Activated CD4-positive, alpha-beta memory T cell treated with anti-CD3 and anti-CD28 coated beads, Interleukin-2, amount 10 ng/mL, durations not matched to agents 7 days and 5 days (primary cell): ENCODE measurements at regions not wholly inside any gene's neighbourhood (a gene's known extent, or its start where the extent isn't known, plus 50 kb on each side); places are given as distances from the start of the nearest gene placed in this dataset.
"Not testable (repeated sequence)": the region's sequence is repeated elsewhere in the genome, so short reads cannot be mapped to it uniquely, and the experiment has no call there.

ENCODE experiments used
- CTCF ChIA-PET: fragments of 350-600 bp; sonication (Branson Sonifier 250); formaldehyde crosslinking; loops from one replicate; lab custom pipeline; 2021; ENCODE audit warnings: antibody characterized with exemption, inconsistent platforms; lab: Charles Lee
- POLR2A ChIA-PET: fragments of 350-600 bp; sonication (Branson Sonifier 250); formaldehyde crosslinking; loops from one replicate; lab custom pipeline; 2021; ENCODE audit warnings: antibody characterized with exemption; lab: Charles Lee
- DNase-seq: peaks from one replicate; pipeline ENCODE4 v3.0.0-alpha.2; 2020
- H3K27ac Mint-ChIP-seq: one replicate; pipeline ENCODE4 v1.8.0; 2021; ENCODE audit warnings: mild to moderate bottlenecking, mixed read lengths
- H3K27me3 Mint-ChIP-seq: one replicate; pipeline ENCODE4 v1.8.0; 2021; ENCODE audit warnings: mixed read lengths
- H3K36me3 Mint-ChIP-seq: one replicate; pipeline ENCODE4 v1.8.0; 2021; ENCODE audit warnings: low read depth, mixed read lengths
- H3K4me1 Mint-ChIP-seq: one replicate; pipeline ENCODE4 v1.8.0; 2021; ENCODE audit warnings: mixed read lengths
- H3K4me3 Mint-ChIP-seq: one replicate; pipeline ENCODE4 v1.8.0; 2021; ENCODE audit warnings: mild to moderate bottlenecking, mixed read lengths
- H3K9me3 Mint-ChIP-seq: one replicate; pipeline ENCODE4 v1.8.0; 2021; ENCODE audit warnings: mixed read lengths

DNA sequence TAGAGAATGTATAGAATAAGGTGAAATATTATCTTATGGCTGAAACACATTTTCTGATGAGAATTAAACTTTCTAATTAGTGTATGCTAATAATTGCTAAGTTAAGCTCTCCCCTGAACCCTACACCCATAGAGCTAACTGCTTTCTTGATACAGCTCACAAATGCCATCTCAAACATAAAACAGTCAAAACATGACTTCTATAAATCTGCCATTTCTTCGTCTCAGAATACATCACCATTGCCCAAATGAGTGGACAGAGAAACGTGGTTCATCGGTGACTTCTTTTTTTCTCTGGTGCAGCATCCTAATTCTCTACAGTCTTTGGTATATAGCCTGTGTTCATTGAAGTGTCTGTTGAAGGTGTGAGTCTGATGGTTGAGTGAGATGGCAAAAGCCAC is 554.6 kb downstream of the NLGN4X start:
- no peak overlapping the region for H3K27ac Mint-ChIP-seq
- ChIA-PET POLR2A (no interaction called here), CTCF (no interaction called here)
- no peak for DNase-seq
- H3K9me3 Mint-ChIP-seq, result no peaks in the 10 kb centered on the region
- no peaks in the 10 kb centered on the region for H3K4me1 Mint-ChIP-seq
- no peaks in the 10 kb centered on the region for H3K27me3 Mint-ChIP-seq
- no peak overlapping the region for H3K4me3 Mint-ChIP-seq
- no peaks in the 10 kb centered on the region for H3K36me3 Mint-ChIP-seq

DNA sequence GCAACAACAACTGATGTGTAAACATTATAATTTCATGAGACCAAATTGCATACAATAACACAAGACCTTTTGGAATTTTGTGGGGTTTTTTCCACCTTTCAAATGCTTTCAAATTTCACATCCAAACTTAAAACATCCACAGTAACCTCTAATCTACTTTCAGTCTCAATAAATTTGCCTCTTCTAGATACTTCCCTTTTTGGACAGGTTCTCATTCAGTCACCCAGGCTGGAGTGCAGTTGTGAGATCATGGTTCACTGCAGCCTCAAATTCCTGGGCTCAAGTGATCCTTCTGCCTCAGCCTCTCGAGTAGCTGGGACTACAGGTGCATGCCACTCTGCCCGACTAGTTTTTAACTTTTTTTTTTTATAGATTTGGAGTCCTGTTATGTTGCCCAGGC is 556.6 kb downstream of the NLGN4X start:
- no peaks in the 10 kb centered on the region for H3K27me3 Mint-ChIP-seq
- no peaks in the 10 kb centered on the region for H3K4me1 Mint-ChIP-seq
- H3K4me3 Mint-ChIP-seq, result no peak overlapping the region
- H3K9me3 Mint-ChIP-seq, result no peaks in the 10 kb centered on the region
- no peak overlapping the region for H3K27ac Mint-ChIP-seq
- DNase-seq, result no peak
- ChIA-PET CTCF (no interaction called here), POLR2A (no interaction called here)
- no peaks in the 10 kb centered on the region for H3K36me3 Mint-ChIP-seq

DNA sequence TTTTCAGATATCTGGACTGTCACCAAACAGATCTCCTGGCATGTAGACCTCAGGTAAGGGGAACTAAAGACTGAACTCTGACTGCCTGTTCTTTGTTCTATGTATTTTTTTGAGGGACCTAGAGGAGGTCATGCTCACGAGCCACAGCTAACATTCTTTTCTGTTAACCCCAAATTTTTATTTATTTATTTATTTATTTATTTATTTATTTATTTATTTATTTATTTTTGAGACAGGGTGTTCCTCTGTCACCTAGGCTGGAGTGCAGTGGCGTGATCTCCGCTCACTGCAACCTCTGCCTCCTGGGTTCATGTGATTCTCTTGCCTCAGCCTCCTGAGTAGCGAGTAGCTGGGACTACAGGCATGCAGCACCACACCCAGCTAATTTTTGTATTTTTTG is 562.0 kb downstream of the NLGN4X start:
- H3K4me3 Mint-ChIP-seq, POLR2A ChIA-PET, H3K27me3 Mint-ChIP-seq, CTCF ChIA-PET, H3K4me1 Mint-ChIP-seq, DNase-seq, H3K36me3 Mint-ChIP-seq, H3K9me3 Mint-ChIP-seq, H3K27ac Mint-ChIP-seq: not testable (repeated sequence)

DNA sequence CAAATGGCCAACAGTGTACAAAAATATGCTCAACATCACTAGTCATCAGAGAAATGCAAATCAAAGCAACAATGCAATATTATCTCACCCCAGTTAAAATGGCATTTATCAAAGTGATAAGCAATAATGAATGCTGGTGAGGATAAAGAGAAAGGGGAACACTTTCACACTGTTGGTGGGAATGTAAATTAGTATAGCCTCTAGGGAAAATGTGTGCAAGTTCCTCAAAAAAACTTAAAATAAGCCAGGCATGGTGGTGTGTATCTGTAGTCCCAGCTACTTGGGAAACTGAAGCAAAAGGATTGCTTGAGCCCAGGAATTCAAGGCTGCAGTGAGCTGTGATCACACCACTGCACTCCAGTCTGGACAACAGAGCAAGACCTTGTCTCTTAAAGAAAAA is 572.1 kb downstream of the NLGN4X start:
- Mint-ChIP-seq H3K4me3 (no peak overlapping the region), H3K9me3 (peaks cover 3% of the 10 kb centered on the region), H3K4me1 (no peaks in the 10 kb centered on the region), H3K36me3 (no peaks in the 10 kb centered on the region), H3K27me3 (no peaks in the 10 kb centered on the region), H3K27ac (no peak overlapping the region)
- POLR2A ChIA-PET, result no interaction called here
- DNase-seq, result no peak
- CTCF ChIA-PET, result no interaction called here

DNA sequence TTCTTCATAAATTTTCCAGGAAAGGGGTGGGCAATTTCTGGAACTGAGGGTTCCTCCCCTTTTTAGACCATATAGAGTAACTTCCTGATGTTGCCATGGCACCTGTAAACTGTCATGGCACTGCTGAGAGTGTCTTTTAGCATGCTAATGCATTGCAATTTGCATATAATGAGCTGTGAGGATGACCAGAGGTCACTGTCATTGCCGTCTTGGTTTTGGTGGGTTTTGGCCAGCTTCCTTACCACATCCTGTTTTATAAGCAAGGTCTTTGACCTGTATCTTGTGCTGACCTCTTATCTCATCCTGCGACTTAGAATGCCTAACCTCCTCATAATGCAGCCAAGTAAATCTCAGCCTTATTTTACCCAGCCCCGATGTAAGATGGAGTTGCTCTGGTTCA is 577.8 kb downstream of the NLGN4X start:
- no peak overlapping the region for H3K27ac Mint-ChIP-seq
- H3K9me3 Mint-ChIP-seq, result peaks cover 5% of the 10 kb centered on the region
- no peaks in the 10 kb centered on the region for H3K36me3 Mint-ChIP-seq
- POLR2A ChIA-PET, result no interaction called here
- CTCF ChIA-PET, result no interaction called here
- no peaks in the 10 kb centered on the region for H3K4me1 Mint-ChIP-seq
- no peaks in the 10 kb centered on the region for H3K27me3 Mint-ChIP-seq
- DNase-seq, result no peak
- H3K4me3 Mint-ChIP-seq, result no peak overlapping the region

DNA sequence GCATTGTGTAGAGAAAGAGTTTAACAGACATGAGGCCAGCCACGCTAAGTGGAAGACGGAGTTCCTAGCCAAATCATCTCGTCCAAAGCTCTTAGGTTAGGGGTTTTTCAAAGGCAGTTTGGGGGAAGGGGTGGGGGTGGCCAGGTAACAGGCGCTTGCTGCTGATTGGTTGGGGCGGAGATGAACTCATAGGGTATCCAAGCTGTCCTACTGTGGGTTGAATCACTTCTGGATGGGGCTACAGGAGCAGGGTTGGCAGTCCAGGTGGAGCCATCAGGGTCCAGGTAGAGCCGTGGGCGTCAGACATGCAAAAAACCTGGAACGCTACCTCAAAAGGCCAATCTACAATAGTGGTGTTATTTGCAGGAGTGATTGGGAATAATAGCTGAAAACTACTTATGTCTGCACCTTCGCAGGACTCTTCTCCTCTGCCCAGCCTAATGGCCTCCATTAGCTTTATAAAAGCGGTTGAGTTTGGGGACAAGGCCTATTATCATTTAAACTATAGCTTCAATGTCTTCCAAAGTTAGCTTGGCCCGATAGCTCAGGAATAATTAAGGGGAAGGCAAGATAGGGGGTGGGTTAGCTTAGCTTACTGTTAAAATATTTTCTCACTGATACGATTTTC is 579.6 kb downstream of the NLGN4X start:
- no peaks in the 10 kb centered on the region for H3K36me3 Mint-ChIP-seq
- no peak overlapping the region for H3K4me3 Mint-ChIP-seq
- H3K9me3 Mint-ChIP-seq, result peaks cover 7% of the 10 kb centered on the region
- no peaks in the 10 kb centered on the region for H3K4me1 Mint-ChIP-seq
- POLR2A ChIA-PET, result no interaction called here
- no peak for DNase-seq
- H3K27me3 Mint-ChIP-seq, result no peaks in the 10 kb centered on the region
- no peak overlapping the region for H3K27ac Mint-ChIP-seq
- CTCF ChIA-PET, result no interaction called here

DNA sequence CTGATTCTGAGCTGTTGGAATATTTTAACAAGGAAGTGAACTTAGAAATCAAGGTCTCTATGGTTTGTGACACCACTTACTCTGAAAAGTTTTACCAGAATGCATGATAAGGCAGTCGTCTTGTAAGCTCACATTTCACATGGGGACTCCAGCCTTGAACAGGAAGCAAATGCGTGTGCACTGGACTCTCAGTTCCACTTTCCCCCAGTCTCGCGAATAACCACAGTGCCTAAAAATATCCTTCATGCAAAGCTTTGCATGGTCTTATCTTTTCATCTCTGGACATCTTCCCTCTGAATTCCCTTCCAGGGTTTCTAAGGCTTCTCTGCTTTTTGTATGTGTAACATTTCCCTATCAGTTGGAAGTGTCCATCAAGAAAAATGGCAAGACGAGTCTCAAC is 581.8 kb downstream of the NLGN4X start:
- POLR2A ChIA-PET, result no interaction called here
- H3K36me3 Mint-ChIP-seq, result no peaks in the 10 kb centered on the region

DNA sequence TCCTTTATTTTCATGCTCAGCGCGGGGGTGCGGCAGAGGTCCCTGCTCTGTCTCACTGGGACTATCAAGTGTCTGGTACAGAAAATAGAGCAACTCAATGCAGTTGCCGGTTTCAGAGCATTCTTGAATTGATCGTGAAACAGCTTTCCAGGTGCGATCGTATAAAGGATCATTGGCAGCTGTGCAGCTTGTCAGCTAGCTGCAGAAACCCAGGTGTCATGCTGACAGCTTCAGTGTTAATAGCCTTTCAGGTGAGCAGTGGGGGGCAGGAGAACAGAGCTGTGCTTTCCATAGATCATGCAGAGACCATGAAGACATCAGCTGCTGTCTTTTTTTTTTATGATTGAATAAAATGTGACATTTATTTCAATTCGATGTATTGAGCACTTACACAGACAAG is 583.9 kb downstream of the NLGN4X start:
- CTCF ChIA-PET, result no interaction called here
- Mint-ChIP-seq H3K4me1 (no peaks in the 10 kb centered on the region), H3K27ac (no peak overlapping the region)

More for the DNA sequence above, 581.8 kb downstream of the NLGN4X start:
- no peaks in the 10 kb centered on the region for H3K27me3 Mint-ChIP-seq
- peaks cover 4% of the 10 kb centered on the region for H3K9me3 Mint-ChIP-seq
- H3K4me1 Mint-ChIP-seq, result no peaks in the 10 kb centered on the region
- no peak overlapping the region for H3K27ac Mint-ChIP-seq
- H3K4me3 Mint-ChIP-seq, result no peak overlapping the region
- CTCF ChIA-PET, result no interaction called here
- DNase-seq, result no peak

DNA sequence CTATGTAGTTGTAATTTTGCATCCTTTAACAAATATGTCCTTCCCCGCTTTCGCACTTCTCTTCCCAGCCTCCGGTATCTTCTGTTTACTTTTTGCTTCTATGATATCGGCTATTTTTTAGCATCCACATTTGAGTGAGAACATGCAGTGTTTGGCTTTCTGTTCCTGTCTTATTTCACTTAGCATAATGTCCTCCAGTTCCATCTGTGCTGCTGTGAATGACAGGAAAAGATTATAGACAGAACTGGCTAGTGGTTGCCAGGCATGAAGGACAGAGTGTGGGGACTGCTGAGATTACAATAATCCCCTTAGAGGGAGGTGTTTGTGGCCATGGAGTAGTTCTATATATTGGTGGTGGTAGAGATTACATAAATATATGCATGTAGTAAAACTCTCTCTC is 588.6 kb downstream of the NLGN4X start:
- ChIA-PET CTCF (no interaction called here), POLR2A (no interaction called here)
- Mint-ChIP-seq H3K4me3 (no peak overlapping the region), H3K27me3 (no peaks in the 10 kb centered on the region), H3K4me1 (no peaks in the 10 kb centered on the region), H3K36me3 (no peaks in the 10 kb centered on the region), H3K27ac (no peak overlapping the region), H3K9me3 (no peaks in the 10 kb centered on the region)
- DNase-seq, result no peak

More for the DNA sequence above, 583.9 kb downstream of the NLGN4X start:
- POLR2A ChIA-PET, result no interaction called here
- H3K36me3 Mint-ChIP-seq, result no peaks in the 10 kb centered on the region
- no peaks in the 10 kb centered on the region for H3K27me3 Mint-ChIP-seq
- no peak overlapping the region for H3K4me3 Mint-ChIP-seq
- no peak for DNase-seq
- H3K9me3 Mint-ChIP-seq, result peaks cover 4% of the 10 kb centered on the region

DNA sequence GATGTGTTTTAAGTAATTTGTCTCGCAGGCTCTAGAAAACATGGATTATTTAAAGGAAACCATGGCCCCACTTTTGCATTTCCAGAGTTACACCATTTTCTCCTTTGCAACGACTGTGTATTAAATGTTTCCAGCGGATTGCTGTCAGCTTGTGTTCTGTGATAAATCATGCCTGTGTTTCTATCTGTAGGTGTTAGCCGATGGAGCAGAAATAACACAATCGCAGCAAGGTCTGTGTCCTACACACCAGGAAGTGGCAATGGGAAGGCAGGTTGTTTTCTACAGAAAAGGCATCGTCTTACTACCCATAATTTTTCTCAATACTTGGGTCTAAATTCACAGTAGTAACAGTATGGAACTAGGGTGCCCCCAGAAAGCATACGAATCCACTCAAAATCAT is 590.1 kb downstream of the NLGN4X start:
- Mint-ChIP-seq H3K36me3 (no peaks in the 10 kb centered on the region), H3K4me3 (no peak overlapping the region), H3K27ac (no peak overlapping the region), H3K4me1 (no peaks in the 10 kb centered on the region), H3K9me3 (no peaks in the 10 kb centered on the region), H3K27me3 (no peaks in the 10 kb centered on the region)
- POLR2A ChIA-PET, result no interaction called here
- no peak for DNase-seq
- CTCF ChIA-PET, result no interaction called here

DNA sequence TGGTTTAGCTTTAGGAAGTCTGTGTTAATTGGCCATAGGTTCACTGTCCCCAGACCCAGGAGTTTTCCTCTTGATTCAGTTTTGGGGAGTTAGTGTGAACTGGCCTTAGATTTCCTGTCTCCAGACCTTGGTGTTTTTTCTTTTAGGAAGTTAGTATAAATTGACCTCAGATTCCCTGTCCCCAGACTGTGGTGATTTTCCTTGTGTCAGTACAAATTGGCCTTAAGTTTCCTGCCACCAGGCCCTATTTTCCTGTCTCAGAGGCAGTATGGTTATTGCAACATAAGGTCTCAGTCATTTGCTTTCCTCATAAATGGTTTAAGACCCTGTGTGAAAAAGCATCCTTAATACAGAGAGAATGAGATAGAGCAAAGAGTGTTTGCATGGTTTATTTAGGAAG is 595.8 kb downstream of the NLGN4X start:
- Mint-ChIP-seq H3K27me3 (no peaks in the 10 kb centered on the region), H3K27ac (no peak overlapping the region), H3K9me3 (no peaks in the 10 kb centered on the region), H3K4me3 (no peak overlapping the region), H3K36me3 (no peaks in the 10 kb centered on the region), H3K4me1 (no peaks in the 10 kb centered on the region)
- POLR2A ChIA-PET, result no interaction called here
- no peak for DNase-seq
- CTCF ChIA-PET, result no interaction called here

DNA sequence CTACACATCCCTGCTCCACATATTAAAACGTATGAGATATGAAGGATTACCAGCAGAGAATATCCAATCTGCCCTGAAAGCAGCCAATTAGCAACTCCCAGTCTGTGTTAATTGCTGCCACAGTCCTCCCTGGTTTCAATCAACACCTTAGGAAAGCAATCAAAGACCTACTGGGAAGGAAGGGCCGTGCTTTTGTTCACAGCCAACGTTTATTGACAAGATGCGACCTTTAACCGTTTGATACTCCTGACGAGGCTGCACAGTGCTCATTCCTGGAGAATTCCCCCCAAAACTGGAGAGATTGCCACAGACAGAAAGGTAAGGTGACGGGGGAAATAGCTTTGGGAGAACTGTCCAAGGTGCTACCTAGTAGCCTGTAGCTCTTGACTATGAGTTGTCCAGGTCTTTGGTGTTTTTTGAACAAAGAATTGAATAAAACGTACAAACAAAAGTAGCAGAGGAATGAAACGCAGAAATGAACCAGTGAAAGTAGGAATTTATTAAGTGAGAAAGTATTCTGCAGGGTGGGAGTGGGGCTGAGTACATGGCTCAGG is 596.5 kb downstream of the NLGN4X start:
- Mint-ChIP-seq H3K36me3 (no peaks in the 10 kb centered on the region), H3K4me1 (no peaks in the 10 kb centered on the region), H3K27me3 (no peaks in the 10 kb centered on the region), H3K9me3 (no peaks in the 10 kb centered on the region), H3K27ac (no peak overlapping the region), H3K4me3 (no peak overlapping the region)
- POLR2A ChIA-PET, result no interaction called here
- no peak for DNase-seq
- CTCF ChIA-PET, result no interaction called here

DNA sequence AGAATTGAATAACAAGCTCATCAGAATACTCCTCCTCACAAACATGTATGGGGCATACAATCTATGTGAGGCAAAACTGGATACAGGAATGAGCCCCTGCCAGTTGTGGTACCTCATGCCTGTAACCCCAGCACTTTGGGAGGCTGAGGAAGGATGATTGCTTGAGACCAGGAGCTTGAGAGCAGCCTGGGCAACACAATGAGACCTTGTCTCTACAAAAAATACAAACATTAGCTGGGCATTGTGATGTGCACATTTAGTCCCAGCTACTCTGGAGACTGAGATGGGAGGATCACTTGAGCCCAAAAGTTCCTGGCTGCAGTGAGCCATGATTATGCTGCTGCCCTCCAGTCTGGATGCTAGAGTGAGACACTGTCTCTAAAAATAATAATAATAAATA is 611.0 kb downstream of the NLGN4X start:
- DNase-seq, result no peak
- no peaks in the 10 kb centered on the region for H3K27me3 Mint-ChIP-seq
- H3K4me1 Mint-ChIP-seq, result no peaks in the 10 kb centered on the region
- H3K4me3 Mint-ChIP-seq, result no peak overlapping the region
- no peak overlapping the region for H3K27ac Mint-ChIP-seq
- H3K36me3 Mint-ChIP-seq, result no peaks in the 10 kb centered on the region
- ChIA-PET POLR2A (no interaction called here), CTCF (no interaction called here)
- H3K9me3 Mint-ChIP-seq, result peaks cover 5% of the 10 kb centered on the region

DNA sequence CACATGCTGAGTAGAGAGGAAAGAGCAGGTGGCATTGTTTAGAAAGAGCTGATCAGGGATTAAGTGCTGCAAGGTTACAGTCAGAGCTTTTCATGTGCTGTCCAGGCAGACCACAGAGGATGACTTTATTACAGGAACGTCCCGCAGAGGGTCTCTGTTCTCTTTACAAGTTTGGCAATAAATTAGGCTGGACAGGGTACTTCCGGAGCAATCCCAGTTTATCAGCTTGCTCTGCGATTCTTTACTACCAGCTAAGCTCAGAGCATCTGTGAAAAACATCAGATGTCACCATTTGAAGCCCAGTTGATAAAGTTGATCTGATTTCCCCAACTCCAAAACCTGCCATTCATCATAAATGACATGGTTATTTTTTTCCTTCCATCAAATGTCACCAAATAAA is 633.1 kb downstream of the NLGN4X start:
- Mint-ChIP-seq H3K27me3 (no peaks in the 10 kb centered on the region), H3K4me1 (no peaks in the 10 kb centered on the region), H3K4me3 (no peak overlapping the region), H3K9me3 (peaks cover 13% of the 10 kb centered on the region), H3K27ac (no peak overlapping the region), H3K36me3 (no peaks in the 10 kb centered on the region)
- ChIA-PET POLR2A (no interaction called here), CTCF (no interaction called here)
- no peak for DNase-seq
